IPS-18c (cell line): ENCODE measurements at regions not wholly inside any gene's neighbourhood (a gene's known extent, or its start where the extent isn't known, plus 50 kb on each side); places are given as distances from the start of the nearest gene placed in this dataset.

ENCODE experiments used
- H3K4me3 ChIP-seq: 2 replicates; pipeline ENCODE4 v1.7.0; 2013; ENCODE audit warnings: low read depth, mild to moderate bottlenecking, low read length, moderate library complexity; ENCODE audit not compliant: insufficient read depth
- H3K9me3 ChIP-seq: one replicate; pipeline ENCODE4 v1.6.1; 2013; ENCODE audit warnings: mild to moderate bottlenecking, low read length, moderate library complexity; ENCODE audit not compliant: control insufficient read depth, insufficient read depth

- H3K4me3 ChIP-seq: no peak overlapping the region
- H3K9me3 ChIP-seq: no peaks in the 10 kb centered on the region
These were observed 51.4 kb upstream of the TMEM132E start for GRCh38 chr17:34527908-34528470.

- Histone ChIP-seq H3K9me3 (no peaks in the 10 kb centered on the region), H3K4me3 (no peak overlapping the region)
These were observed 52.1 kb upstream of the TMEM132E start for GRCh38 chr17:34527136-34527907.

- no peak overlapping the region for H3K4me3 ChIP-seq
- H3K9me3 ChIP-seq: no peaks in the 10 kb centered on the region
These were observed 53.7 kb upstream of the TMEM132E start for GRCh38 chr17:34525651-34526050.

GRCh38 chr17:34521955-34522354 lies 57.4 kb upstream of the TMEM132E start:
- H3K4me3 ChIP-seq: no peak overlapping the region
- H3K9me3 ChIP-seq: no peaks in the 10 kb centered on the region

- no peaks in the 10 kb centered on the region for H3K9me3 ChIP-seq
- no peak overlapping the region for H3K4me3 ChIP-seq
These were observed 60.1 kb upstream of the TMEM132E start for GRCh38 chr17:34519282-34519681.

GRCh38 chr17:34517406-34517805 lies 62.0 kb upstream of the TMEM132E start:
- Histone ChIP-seq H3K9me3 (peaks cover 2% of the 10 kb centered on the region), H3K4me3 (no peak overlapping the region)

- no peak overlapping the region for H3K4me3 ChIP-seq
- peaks cover 2% of the 10 kb centered on the region for H3K9me3 ChIP-seq
These were observed 67.5 kb upstream of the TMEM132E start for GRCh38 chr17:34511931-34512330.

- Histone ChIP-seq H3K9me3 (peaks cover 2% of the 10 kb centered on the region), H3K4me3 (no peak overlapping the region)
These were observed 68.1 kb upstream of the TMEM132E start for GRCh38 chr17:34511265-34511664.

- no peaks in the 10 kb centered on the region for H3K9me3 ChIP-seq
- no peak overlapping the region for H3K4me3 ChIP-seq
These were observed 74.4 kb upstream of the TMEM132E start for GRCh38 chr17:34504814-34505484.

GRCh38 chr17:34503528-34504195 lies 75.7 kb upstream of the TMEM132E start:
- no peak overlapping the region for H3K4me3 ChIP-seq
- H3K9me3 ChIP-seq: no peaks in the 10 kb centered on the region

GRCh38 chr17:34502426-34502825 lies 77.0 kb upstream of the TMEM132E start:
- Histone ChIP-seq H3K4me3 (no peak overlapping the region), H3K9me3 (no peaks in the 10 kb centered on the region)

GRCh38 chr17:34499576-34499975 lies 79.8 kb upstream of the TMEM132E start:
- Histone ChIP-seq H3K4me3 (no peak overlapping the region), H3K9me3 (no peaks in the 10 kb centered on the region)

GRCh38 chr17:34493917-34494316 lies 85.5 kb upstream of the TMEM132E start:
- Histone ChIP-seq H3K9me3 (no peaks in the 10 kb centered on the region), H3K4me3 (no peak overlapping the region)

GRCh38 chr17:34487626-34488025 lies 91.8 kb upstream of the TMEM132E start:
- Histone ChIP-seq H3K9me3 (no peaks in the 10 kb centered on the region), H3K4me3 (no peak overlapping the region)

- Histone ChIP-seq H3K9me3 (no peaks in the 10 kb centered on the region), H3K4me3 (no peak overlapping the region)
These were observed 92.6 kb upstream of the TMEM132E start for GRCh38 chr17:34486761-34487160.

- H3K4me3 ChIP-seq: no peak overlapping the region
- H3K9me3 ChIP-seq: no peaks in the 10 kb centered on the region
These were observed 93.4 kb upstream of the TMEM132E start for GRCh38 chr17:34485999-34486398.

GRCh38 chr17:34484193-34484733 lies 95.1 kb upstream of the TMEM132E start:
- Histone ChIP-seq H3K9me3 (no peaks in the 10 kb centered on the region), H3K4me3 (no peak overlapping the region)
